HG02642 (cell line): ENCODE measurements at regions not wholly inside any gene's neighbourhood (a gene's known extent, or its start where the extent isn't known, plus 50 kb on each side); places are given as distances from the start of the nearest gene placed in this dataset.

Experiments
- ATAC-seq: cut with Tn5 transposase; IDR thresholded peaks from one replicate; pipeline ENCODE4 v1.9.1; 2021; ENCODE audit warnings: mild to moderate bottlenecking; ENCODE audit not compliant: unreplicated experiment, poor library complexity

GRCh38 chr4:163620738-163621137 lies 126.2 kb downstream of the TMA16 start:
- ATAC-seq: no peak

GRCh38 chr4:163621821-163622220 lies 127.3 kb downstream of the TMA16 start:
- no peak for ATAC-seq

- ATAC-seq: no peak
Measured at GRCh38 chr4:163622379-163623035, 128.0 kb downstream of the TMA16 start.

- no peak for ATAC-seq
Measured at GRCh38 chr4:163623787-163624186, 129.3 kb downstream of the TMA16 start.

GRCh38 chr4:163624727-163625126 lies 130.2 kb downstream of the TMA16 start:
- ATAC-seq: no peak

GRCh38 chr4:163631288-163631687 lies 136.8 kb downstream of the TMA16 start:
- no peak for ATAC-seq

GRCh38 chr4:163638909-163639308 lies 144.4 kb downstream of the TMA16 start:
- no peak for ATAC-seq

- ATAC-seq: no peak
Measured at GRCh38 chr4:163649557-163650091, 155.1 kb downstream of the TMA16 start.

- ATAC-seq: no peak
Measured at GRCh38 chr4:163651761-163652160, 157.3 kb downstream of the TMA16 start.

- no peak for ATAC-seq
Measured at GRCh38 chr4:163654621-163655020, 160.1 kb downstream of the TMA16 start.

- ATAC-seq: no peak
Measured at GRCh38 chr4:163660636-163661035, 166.1 kb downstream of the TMA16 start.

GRCh38 chr4:163662768-163663167 lies 168.3 kb downstream of the TMA16 start:
- peak; percentile 46 for ATAC-seq

- ATAC-seq: peak; percentile 83
Measured at GRCh38 chr4:163663454-163664225, 169.2 kb downstream of the TMA16 start.

GRCh38 chr4:163665101-163665500 lies 170.6 kb downstream of the TMA16 start:
- no peak for ATAC-seq

- ATAC-seq: peak; percentile 25
Measured at GRCh38 chr4:163665521-163666331, 171.2 kb downstream of the TMA16 start.

GRCh38 chr4:163666332-163666873 lies 171.9 kb downstream of the TMA16 start:
- ATAC-seq: no peak

GRCh38 chr4:163672751-163673150 lies 178.3 kb downstream of the TMA16 start:
- no peak for ATAC-seq

- no peak for ATAC-seq
Measured at GRCh38 chr4:163673848-163674697, 179.6 kb downstream of the TMA16 start.

GRCh38 chr4:163679189-163679588 lies 184.7 kb downstream of the TMA16 start:
- no peak for ATAC-seq
